GM10266 (cell line): ENCODE measurements at regions not wholly inside any gene's neighbourhood (a gene's known extent, or its start where the extent isn't known, plus 50 kb on each side); places are given as distances from the start of the nearest gene placed in this dataset.
"Not testable (repeated sequence)": the region's sequence is repeated elsewhere in the genome, so short reads cannot be mapped to it uniquely, and the experiment has no call there.

Source experiments
- DNase-seq: peaks from one replicate; pipeline ENCODE4 v3.0.0; 2012; ENCODE audit errors: extremely low spot score
- CTCF ChIP-seq: IDR thresholded peaks from 2 replicates; pipeline ENCODE4 v1.5.1; 2012; ENCODE audit warnings: mild to moderate bottlenecking, low read depth; ENCODE audit not compliant: control insufficient read depth, insufficient read depth; ENCODE audit errors: missing control alignments

GRCh38 chr1:178579095-178579494, 66.2 kb downstream of the TEX35 start:
- TF ChIP-seq CTCF, result no peak
- DNase-seq, result no peak

GRCh38 chr1:178579562-178579961, 66.7 kb downstream of the TEX35 start:
- no peak for DNase-seq
- no peak for TF ChIP-seq CTCF

GRCh38 chr1:178580096-178580495, 67.2 kb downstream of the TEX35 start:
- TF ChIP-seq CTCF, result no peak
- no peak for DNase-seq

- no peak for DNase-seq
- no peak for TF ChIP-seq CTCF
Measured at GRCh38 chr1:178580876-178581275, 68.0 kb downstream of the TEX35 start.

GRCh38 chr1:178581351-178582303, 68.7 kb downstream of the TEX35 start:
- TF ChIP-seq CTCF, result no peak
- DNase-seq, result no peak

- no peak for DNase-seq
- no peak for TF ChIP-seq CTCF
Measured at GRCh38 chr1:178587096-178587495, 74.2 kb downstream of the TEX35 start.

- no peak for DNase-seq
- no peak for TF ChIP-seq CTCF
Measured at GRCh38 chr1:178587975-178588374, 75.1 kb downstream of the TEX35 start.

GRCh38 chr1:178589042-178589441, 76.1 kb downstream of the TEX35 start:
- not testable (repeated sequence) for DNase-seq

GRCh38 chr1:178591811-178592210, 78.9 kb downstream of the TEX35 start:
- DNase-seq, result not testable (repeated sequence)
